Upper lobe of left lung (tissue), 6 donors: ENCODE measurements at regions not wholly inside any gene's neighbourhood (a gene's known extent, or its start where the extent isn't known, plus 50 kb on each side); places are given as distances from the start of the nearest gene placed in this dataset.

Experiments
- ATAC-seq, 2 donors: fragments of 200-7000 bp; cut with Tn5 transposase; one replicate each; pipeline ENCODE4 v1.9.1; 2022; ENCODE audit warnings: mild to moderate bottlenecking in 2 of 2, moderate library complexity in 2 of 2; ENCODE audit not compliant: low FRiP score in 2 of 2
- DNase-seq, 2 donors: peaks; one replicate each; pipeline ENCODE4 v3.0.0-alpha.2; 2019 to 2020
- H3K27ac ChIP-seq, 4 donors: fragments of 200-600 bp; sonication (generic); one replicate each; pipeline ENCODE4 v1.5.1; 2016 to 2019
- H3K27me3 ChIP-seq, 4 donors: fragments of 200-600 bp; sonication (generic); one replicate each; pipeline ENCODE4 v1.5.1; 2017 to 2019
- H3K36me3 ChIP-seq, 4 donors: fragments of 200-600 bp; sonication (generic); one replicate each; pipeline ENCODE4 v1.5.1; 2016 to 2019
- H3K4me1 ChIP-seq, 4 donors: fragments of 200-600 bp; sonication (generic); one replicate each; pipeline ENCODE4 v1.5.1; 2018 to 2019
- H3K4me3 ChIP-seq, 4 donors: fragments of 200-600 bp; sonication (generic); one replicate each; pipeline ENCODE4 v1.5.1; 2017 to 2019; ENCODE audit warnings: mild to moderate bottlenecking in 2 of 4, moderate library complexity in 1 of 4
- H3K9me3 ChIP-seq, 4 donors: fragments of 200-600 bp; sonication (generic); one replicate each; pipeline ENCODE4 v1.5.1; 2018 to 2019
- CTCF ChIP-seq, 6 experiments: fragments of 450-650 bp in 4 of 6; fragments of 200-600 bp in 2 of 6; sonication (generic) in 2 of 6; IDR thresholded peaks; one replicate each; pipeline ENCODE4 v1.5.1; 2016 to 2019; ENCODE audit warnings: antibody characterized with exemption in 6 of 6
- EP300 ChIP-seq, 4 donors: sonication (generic); formaldehyde crosslinking; IDR thresholded peaks; one replicate each; pipeline ENCODE4 v1.5.1; 2017; ENCODE audit warnings: antibody characterized with exemption in 4 of 4, control low read depth in 2 of 4
- POLR2A ChIP-seq, 4 donors: fragments of 450-650 bp; IDR thresholded peaks; one replicate each; pipeline ENCODE4 v1.5.1; 2016 to 2017; ENCODE audit warnings: antibody characterized with exemption in 4 of 4, mild to moderate bottlenecking in 2 of 4
- POLR2AphosphoS5 ChIP-seq, 2 donors: sonication (generic); formaldehyde crosslinking; IDR thresholded peaks; one replicate each; pipeline ENCODE4 v1.5.1; 2017; ENCODE audit warnings: antibody characterized with exemption in 2 of 2
- WGBS, 2 donors: methylation state at CpG; one replicate each; pipeline ENCODE4 v1.1.5; 2017 to 2018; 5-methylcytosine and 5-hydroxymethylcytosine counted together
- donor health status: DM: no; HTN: no; CAD: no; lungs with moderate emphysema.
- donor health status: DM: no; HTN: yes; CAD: no; lungs with severe emphysema.

GRCh38 chr18:2168022-2168421 lies 403.3 kb downstream of the METTL4 start:
- Histone ChIP-seq H3K36me3 (no peaks in the 10 kb centered on the region), H3K9me3 (no peaks in the 10 kb centered on the region), H3K27ac (no peak overlapping the region), H3K27me3 (no peaks in the 10 kb centered on the region), H3K4me3 (no peak overlapping the region), H3K4me1 (no peaks in the 10 kb centered on the region)
- ATAC-seq (no peak), DNase-seq (no peak)
- 72 to 82% methylated on average over 4 to 5 of the region's 5 CpGs for WGBS, 2 donors
- TF ChIP-seq CTCF (IDR thresholded peaks at IDR 0.05) (no peak), EP300 (IDR thresholded peaks at IDR 0.05) (no peak), POLR2AphosphoS5 (IDR thresholded peaks at IDR 0.05) (no peak), POLR2A (IDR thresholded peaks at IDR 0.05) (no peak)

GRCh38 chr18:2169656-2170055 lies 401.6 kb downstream of the METTL4 start:
- Histone ChIP-seq H3K4me1 (no peaks in the 10 kb centered on the region), H3K27ac (no peak overlapping the region), H3K36me3 (no peaks in the 10 kb centered on the region), H3K27me3 (no peaks in the 10 kb centered on the region), H3K9me3 (no peaks in the 10 kb centered on the region), H3K4me3 (no peak overlapping the region)
- no peak for TF ChIP-seq POLR2A (IDR thresholded peaks at IDR 0.05)
- TF ChIP-seq EP300 (IDR thresholded peaks at IDR 0.05): no peak
- TF ChIP-seq CTCF (IDR thresholded peaks at IDR 0.05): no peak
- TF ChIP-seq POLR2AphosphoS5 (IDR thresholded peaks at IDR 0.05): no peak
- DNase-seq (no peak), ATAC-seq (no peak)

GRCh38 chr18:2171840-2172625 lies 399.3 kb downstream of the METTL4 start:
- Histone ChIP-seq H3K9me3 (no peaks in the 10 kb centered on the region), H3K36me3 (no peaks in the 10 kb centered on the region), H3K27ac (no peak overlapping the region), H3K4me3 (no peak overlapping the region), H3K27me3 (no peaks in the 10 kb centered on the region), H3K4me1 (no peaks in the 10 kb centered on the region)
- ATAC-seq (no peak), DNase-seq (no peak)
- WGBS, 2 donors: 26 to 32% methylated on average over 5 of the region's 5 CpGs
- TF ChIP-seq CTCF (IDR thresholded peaks at IDR 0.05): no peak
- no peak for TF ChIP-seq POLR2AphosphoS5 (IDR thresholded peaks at IDR 0.05)
- TF ChIP-seq POLR2A (IDR thresholded peaks at IDR 0.05): no peak
- no peak for TF ChIP-seq EP300 (IDR thresholded peaks at IDR 0.05)

GRCh38 chr18:2172881-2173280 lies 398.4 kb downstream of the METTL4 start:
- no peak for TF ChIP-seq EP300 (IDR thresholded peaks at IDR 0.05)
- no peak for TF ChIP-seq POLR2AphosphoS5 (IDR thresholded peaks at IDR 0.05)
- no peak for TF ChIP-seq CTCF (IDR thresholded peaks at IDR 0.05)
- TF ChIP-seq POLR2A (IDR thresholded peaks at IDR 0.05): no peak
- H3K4me3 ChIP-seq: no peak overlapping the region
- H3K36me3 ChIP-seq: no peaks in the 10 kb centered on the region
- no peak for ATAC-seq
- DNase-seq: no peak
- H3K4me1 ChIP-seq: no peaks in the 10 kb centered on the region
- H3K27me3 ChIP-seq: no peaks in the 10 kb centered on the region
- WGBS, 2 donors: 78 to 87% methylated on average over 2 of the region's 2 CpGs
- no peaks in the 10 kb centered on the region for H3K9me3 ChIP-seq
- no peak overlapping the region for H3K27ac ChIP-seq

- no peak overlapping the region for H3K4me3 ChIP-seq
- WGBS, 2 donors: 39 to 42% methylated on average over 4 of the region's 4 CpGs
- no peaks in the 10 kb centered on the region for H3K36me3 ChIP-seq
- no peak overlapping the region for H3K27ac ChIP-seq
- no peaks in the 10 kb centered on the region for H3K4me1 ChIP-seq
- no peaks in the 10 kb centered on the region for H3K9me3 ChIP-seq
- ATAC-seq (no peak), DNase-seq (no peak)
- TF ChIP-seq CTCF (IDR thresholded peaks at IDR 0.05) (no peak), EP300 (IDR thresholded peaks at IDR 0.05) (no peak), POLR2A (IDR thresholded peaks at IDR 0.05) (no peak), POLR2AphosphoS5 (IDR thresholded peaks at IDR 0.05) (no peak)
- no peaks in the 10 kb centered on the region for H3K27me3 ChIP-seq
Measured at GRCh38 chr18:2173486-2173885, 397.8 kb downstream of the METTL4 start.
